HUDEP-2 (cell line): ENCODE measurements at regions not wholly inside any gene's neighbourhood (a gene's known extent, or its start where the extent isn't known, plus 50 kb on each side); places are given as distances from the start of the nearest gene placed in this dataset.

ENCODE experiments used
- DNase-seq, 76 experiments: peaks; one replicate each; lab custom pipeline; 2025; ENCODE audit not compliant: unreplicated experiment in 76 of 76; lab: John Stamatoyannopoulos, UW

GRCh38 chr9:107118863-107119624 lies 164.0 kb upstream of the RAD23B start:
- no peak for DNase-seq

- no peak for DNase-seq
Observed at GRCh38 chr9:107119735-107120134, 163.3 kb upstream of the RAD23B start.

GRCh38 chr9:107123389-107123788 lies 159.7 kb upstream of the RAD23B start:
- no peak for DNase-seq

- no peak for DNase-seq
Observed at GRCh38 chr9:107127608-107128007, 155.5 kb upstream of the RAD23B start.

GRCh38 chr9:107131108-107131799 lies 151.8 kb upstream of the RAD23B start:
- no peak for DNase-seq

- DNase-seq, result no peak
Observed at GRCh38 chr9:107136296-107136695, 146.8 kb upstream of the RAD23B start.

GRCh38 chr9:107137495-107138202 lies 145.4 kb upstream of the RAD23B start:
- peak in 9 of 76 experiments; percentile 1 to 26 (median 13) for DNase-seq

GRCh38 chr9:107138261-107138992 lies 144.7 kb upstream of the RAD23B start:
- DNase-seq, result no peak

GRCh38 chr9:107141967-107142366 lies 141.1 kb upstream of the RAD23B start:
- DNase-seq, result no peak

- DNase-seq, result no peak
Observed at GRCh38 chr9:107142430-107142829, 140.6 kb upstream of the RAD23B start.

GRCh38 chr9:107142896-107143603 lies 140.0 kb upstream of the RAD23B start:
- DNase-seq, result no peak

- DNase-seq, result no peak
Observed at GRCh38 chr9:107144475-107144874, 138.6 kb upstream of the RAD23B start.

- no peak for DNase-seq
Observed at GRCh38 chr9:107147134-107147533, 135.9 kb upstream of the RAD23B start.

GRCh38 chr9:107148216-107148615 lies 134.9 kb upstream of the RAD23B start:
- DNase-seq, result no peak

- no peak for DNase-seq
Observed at GRCh38 chr9:107149756-107150155, 133.3 kb upstream of the RAD23B start.

- DNase-seq, result no peak
Observed at GRCh38 chr9:107153336-107153735, 129.7 kb upstream of the RAD23B start.

- DNase-seq, result no peak
Observed at GRCh38 chr9:107154291-107154690, 128.8 kb upstream of the RAD23B start.

- DNase-seq, result no peak
Observed at GRCh38 chr9:107154766-107155165, 128.3 kb upstream of the RAD23B start.

- DNase-seq, result no peak
Observed at GRCh38 chr9:107155244-107155817, 127.7 kb upstream of the RAD23B start.

- DNase-seq, result no peak
Observed at GRCh38 chr9:107158321-107158720, 124.8 kb upstream of the RAD23B start.
